SK-N-SH (cell line): ENCODE measurements at regions not wholly inside any gene's neighbourhood (a gene's known extent, or its start where the extent isn't known, plus 50 kb on each side); places are given as distances from the start of the nearest gene placed in this dataset.

ENCODE experiments used
- CTCF ChIA-PET: fragments of 300-600, 350-600 bp; formaldehyde crosslinking; extraction: SDS; loops from one replicate; lab custom pipeline; 2021; lab: Yijun Ruan, JAX
- POLR2A ChIA-PET: fragments of 350-600 bp; sonication (Branson Sonifier 250); formaldehyde crosslinking; extraction: SDS; loops from one replicate; lab custom pipeline; 2020; ENCODE audit warnings: antibody characterized with exemption, inconsistent platforms; lab: Yijun Ruan, JAX
- DNase-seq: peaks from one replicate; pipeline ENCODE4 v3.0.0; 2012
- H2AFZ ChIP-seq: fragments of 200-600 bp; sonication (generic); 2 replicates; pipeline ENCODE4 v1.8.1; 2016; ENCODE audit warnings: antibody characterized with exemption, mild to moderate bottlenecking, low read depth
- H3F3A ChIP-seq: fragments of 200-600 bp; sonication (generic); replicated peaks from 2 replicates; pipeline ENCODE3; 2016; ENCODE audit warnings: antibody characterized with exemption, mild to moderate bottlenecking; ENCODE audit not compliant: insufficient read depth
- H3K27ac ChIP-seq, 2 experiments: fragments of 200-500 bp in 1 of 2; fragments of 200-600 bp in 1 of 2; sonication (Bioruptor generic) in 1 of 2; sonication (generic), shearing (Covaris generic) in 1 of 2; 2 replicates each; pipeline versions ENCODE4 v1.5.1 to v1.6.1; 2014 to 2016; ENCODE audit warnings: low read depth in 2 of 2, inconsistent platforms in 1 of 2, low read length in 1 of 2, mild to moderate bottlenecking in 1 of 2, mixed read lengths in 1 of 2
- H3K27me3 ChIP-seq: fragments of 200-600 bp; sonication (generic), shearing (Covaris generic); 2 replicates; pipeline ENCODE4 v1.6.1; 2016; ENCODE audit warnings: mixed run types; ENCODE audit not compliant: insufficient read depth
- H3K36me3 ChIP-seq, 2 experiments: fragments of 200-500 bp in 1 of 2; fragments of 200-600 bp in 1 of 2; sonication (Bioruptor generic) in 1 of 2; sonication (generic) in 1 of 2; replicated peaks in 1 of 2; 2 replicates each; pipeline versions ENCODE3 to v1.5.1; 2014 to 2016; ENCODE audit warnings: low read length in 1 of 2, mild to moderate bottlenecking in 1 of 2; ENCODE audit not compliant: insufficient read depth in 2 of 2, control insufficient read depth in 1 of 2
- H3K4me1 ChIP-seq, 2 experiments: fragments of 200-500 bp in 1 of 2; fragments of 200-600 bp in 1 of 2; sonication (Bioruptor generic) in 1 of 2; sonication (generic), shearing (Covaris generic) in 1 of 2; 2 replicates each; pipeline versions ENCODE4 v1.5.1 to v1.6.1; 2014 to 2016; ENCODE audit warnings: low read depth in 1 of 2, low read length in 1 of 2, mixed run types in 1 of 2; ENCODE audit not compliant: insufficient read depth in 2 of 2, control insufficient read depth in 1 of 2
- H3K4me2 ChIP-seq: fragments of 200-600 bp; sonication (generic), shearing (Covaris generic); 2 replicates; pipeline ENCODE4 v1.6.1; 2017; ENCODE audit warnings: mixed run types
- H3K4me3 ChIP-seq, 2 experiments: fragments of 200-500 bp in 1 of 2; fragments of 200-600 bp in 1 of 2; sonication (Bioruptor generic) in 1 of 2; sonication (generic), shearing (Covaris generic) in 1 of 2; 2 replicates each; pipeline versions ENCODE4 v1.5.1 to v1.8.1; 2014 to 2016; ENCODE audit warnings: low read depth in 2 of 2, inconsistent platforms in 1 of 2, low read length in 1 of 2, mild to moderate bottlenecking in 1 of 2, mixed read lengths in 1 of 2, moderate library complexity in 1 of 2
- H3K79me2 ChIP-seq: fragments of 200-600 bp; sonication (generic); 2 replicates; pipeline ENCODE4 v1.8.1; 2017; ENCODE audit warnings: mild to moderate bottlenecking; ENCODE audit not compliant: insufficient read depth
- H3K9ac ChIP-seq: fragments of 200-600 bp; sonication (generic); 2 replicates; pipeline ENCODE4 v1.6.1; 2017; ENCODE audit warnings: mixed run types
- H3K9me2 ChIP-seq: fragments of 200-600 bp; sonication (generic); 2 replicates; pipeline ENCODE4 v1.6.1; 2017; ENCODE audit warnings: mixed run types
- H3K9me3 ChIP-seq: fragments of 200-600 bp; sonication (generic); 2 replicates; pipeline ENCODE4 v1.6.1; 2017; ENCODE audit warnings: mixed run types, mild to moderate bottlenecking, moderate library complexity
- H4K20me1 ChIP-seq: fragments of 200-600 bp; sonication (generic); 2 replicates; pipeline ENCODE4 v1.6.1; 2017; ENCODE audit warnings: mild to moderate bottlenecking, mixed run types; ENCODE audit not compliant: insufficient read depth
- ELF1 ChIP-seq: IDR thresholded peaks from 2 replicates; pipeline ENCODE4 v1.4.0; 2012
- EP300 ChIP-seq, 2 experiments: IDR thresholded peaks; 2 replicates each; pipeline versions ENCODE4 v1.4.0 to v1.6.1; 2012; ENCODE audit warnings: borderline replicate concordance in 1 of 2, low read depth in 1 of 2, low read length in 1 of 2
- FOSL2 ChIP-seq: IDR thresholded peaks from 2 replicates; pipeline ENCODE4 v1.4.0; 2012; ENCODE audit warnings: low read depth, mild to moderate bottlenecking, moderate library complexity, borderline replicate concordance
- GABPA ChIP-seq: IDR thresholded peaks from 2 replicates; pipeline ENCODE4 v1.4.0; 2012; ENCODE audit warnings: low read depth, mild to moderate bottlenecking
- JUND ChIP-seq: IDR thresholded peaks from 2 replicates; pipeline ENCODE4 v1.4.0; 2012
- MEF2A ChIP-seq: IDR thresholded peaks from 2 replicates; pipeline ENCODE4 v1.4.0; 2012; ENCODE audit warnings: low read depth, borderline replicate concordance
- MXI1 ChIP-seq: IDR thresholded peaks from 2 replicates; pipeline ENCODE4 v1.6.1; 2012; ENCODE audit warnings: mild to moderate bottlenecking, low read depth, low read length, improper control_type of control experiment
- NFIC ChIP-seq: IDR thresholded peaks from 2 replicates; pipeline ENCODE4 v1.4.0; 2012; ENCODE audit warnings: borderline replicate concordance
- RAD21 ChIP-seq: IDR thresholded peaks from 2 replicates; pipeline ENCODE4 v1.6.1; 2012; ENCODE audit warnings: mild to moderate bottlenecking, low read length
- RFX5 ChIP-seq: IDR thresholded peaks from 2 replicates; pipeline ENCODE4 v1.6.1; 2012; ENCODE audit warnings: mild to moderate bottlenecking, improper control_type of control experiment, low read length
- RXRA ChIP-seq: IDR thresholded peaks from 2 replicates; pipeline ENCODE4 v1.4.0; 2012; ENCODE audit warnings: low read depth, mild to moderate bottlenecking, borderline replicate concordance
- SIN3A ChIP-seq: IDR thresholded peaks from 2 replicates; pipeline ENCODE4 v1.6.1; 2012; ENCODE audit warnings: low read depth, mild to moderate bottlenecking, low read length, moderate library complexity, borderline replicate concordance
- TAF1 ChIP-seq: IDR thresholded peaks from 2 replicates; pipeline ENCODE4 v1.6.1; 2012; ENCODE audit warnings: low read depth, mild to moderate bottlenecking, low read length, moderate library complexity, borderline replicate concordance
- TCF12 ChIP-seq: IDR thresholded peaks from 2 replicates; pipeline ENCODE4 v1.4.0; 2012
- TEAD4 ChIP-seq: IDR thresholded peaks from 2 replicates; pipeline ENCODE4 v1.4.0; 2012; ENCODE audit warnings: mild to moderate bottlenecking, borderline replicate concordance; ENCODE audit not compliant: insufficient read depth
- YY1 ChIP-seq: IDR thresholded peaks from 2 replicates; pipeline ENCODE4 v1.4.0; 2012; ENCODE audit warnings: low read depth, mild to moderate bottlenecking
- WGBS: methylation state at CpG from one replicate; pipeline ENCODE4 v1.1.6; 2017; ENCODE audit warnings: low lambda C conversion rate; 5-methylcytosine and 5-hydroxymethylcytosine counted together
- TF ChIP-seq, protein P1 (sequence below): fragments of 150-350 bp; IDR thresholded peaks from 2 replicates; pipeline ENCODE4 v1.6.1; 2017; ENCODE audit warnings: antibody characterized with exemption, low read length, low read depth, borderline replicate concordance
- TF ChIP-seq, protein P2 (sequence below): fragments of 150-350 bp; IDR thresholded peaks from 2 replicates; pipeline ENCODE4 v1.6.1; 2016; ENCODE audit warnings: mild to moderate bottlenecking, low read depth, low read length
- TF ChIP-seq, protein P3 (sequence below): IDR thresholded peaks from 2 replicates; pipeline ENCODE4; 2012
- TF ChIP-seq, protein P4 (sequence below): fragments of 200-600 bp; sonication (generic); IDR thresholded peaks from 2 replicates; pipeline ENCODE4 v1.6.1; 2017; ENCODE audit warnings: antibody characterized with exemption, mild to moderate bottlenecking, moderate library complexity
- TF ChIP-seq, protein P5 (sequence below): IDR thresholded peaks from 2 replicates; pipeline ENCODE4 v1.4.0; 2012; ENCODE audit warnings: low read depth, borderline replicate concordance

DNA sequence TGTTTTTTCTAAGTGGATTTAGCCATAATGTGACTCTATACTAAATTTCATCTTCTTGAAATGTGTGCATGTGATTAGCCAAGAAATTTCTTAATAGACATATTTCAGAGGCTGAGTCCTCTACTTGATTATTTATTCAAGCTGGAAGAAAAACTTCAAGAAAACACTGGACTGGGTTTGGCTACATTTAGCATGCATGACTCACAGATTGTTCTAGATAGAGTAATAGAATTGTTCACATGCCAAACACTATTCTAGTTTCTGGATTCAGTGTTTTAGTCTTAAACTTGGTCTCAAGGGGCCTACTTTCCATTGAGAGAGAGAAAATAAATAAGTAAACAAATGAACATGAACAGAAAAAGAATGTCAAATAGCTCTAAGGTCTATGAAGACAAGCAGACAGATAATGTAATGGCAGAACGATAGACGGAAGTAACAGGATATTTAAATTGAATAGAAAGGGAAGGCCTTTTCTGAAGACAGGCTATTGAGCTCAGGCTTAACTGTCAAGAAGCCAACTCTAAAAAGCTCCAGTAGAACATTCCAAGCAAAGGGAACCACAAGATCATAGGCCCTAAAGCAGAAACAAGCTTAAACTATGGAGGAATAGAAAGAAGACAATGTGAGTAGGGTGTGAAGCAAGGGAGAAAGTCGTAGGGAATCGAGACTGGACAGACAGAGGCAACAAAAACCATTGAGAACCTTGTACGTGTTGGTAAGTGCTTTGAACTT is 104.6 kb downstream of the TMEM144 start:
- no peaks in the 10 kb centered on the region for H4K20me1 ChIP-seq
- H3K4me1 ChIP-seq = peaks cover 0 to 16% of the 10 kb centered on the region in 2 experiments; a peak in 1 of 4 replicates
- H3K27ac ChIP-seq = peak overlapping the region in 1 of 2 experiments; percentile 91; a peak in 2 of 4 replicates
- DNase-seq = no peak
- H3K79me2 ChIP-seq = no peaks in the 10 kb centered on the region
- CTCF ChIA-PET = interaction anchor here (0.8 kb wide), 1 partner anchor 59 kb away, joined by 4 read pairs; no protein-coding TSS in a partner anchor
- TF ChIP-seq, protein P1, sequence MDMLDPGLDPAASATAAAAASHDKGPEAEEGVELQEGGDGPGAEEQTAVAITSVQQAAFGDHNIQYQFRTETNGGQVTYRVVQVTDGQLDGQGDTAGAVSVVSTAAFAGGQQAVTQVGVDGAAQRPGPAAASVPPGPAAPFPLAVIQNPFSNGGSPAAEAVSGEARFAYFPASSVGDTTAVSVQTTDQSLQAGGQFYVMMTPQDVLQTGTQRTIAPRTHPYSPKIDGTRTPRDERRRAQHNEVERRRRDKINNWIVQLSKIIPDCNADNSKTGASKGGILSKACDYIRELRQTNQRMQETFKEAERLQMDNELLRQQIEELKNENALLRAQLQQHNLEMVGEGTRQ = no peak
- TF ChIP-seq, protein P2, sequence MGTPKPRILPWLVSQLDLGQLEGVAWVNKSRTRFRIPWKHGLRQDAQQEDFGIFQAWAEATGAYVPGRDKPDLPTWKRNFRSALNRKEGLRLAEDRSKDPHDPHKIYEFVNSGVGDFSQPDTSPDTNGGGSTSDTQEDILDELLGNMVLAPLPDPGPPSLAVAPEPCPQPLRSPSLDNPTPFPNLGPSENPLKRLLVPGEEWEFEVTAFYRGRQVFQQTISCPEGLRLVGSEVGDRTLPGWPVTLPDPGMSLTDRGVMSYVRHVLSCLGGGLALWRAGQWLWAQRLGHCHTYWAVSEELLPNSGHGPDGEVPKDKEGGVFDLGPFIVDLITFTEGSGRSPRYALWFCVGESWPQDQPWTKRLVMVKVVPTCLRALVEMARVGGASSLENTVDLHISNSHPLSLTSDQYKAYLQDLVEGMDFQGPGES = no peak
- peak; percentile 63; the same call in 1 of the 2 replicates for TF ChIP-seq FOSL2
- TF ChIP-seq MEF2A = no peak
- peak; percentile 68 for TF ChIP-seq NFIC
- TF ChIP-seq RAD21 = no peak
- no peak for TF ChIP-seq RFX5
- no peak for TF ChIP-seq GABPA
- no peak for TF ChIP-seq ELF1
- TF ChIP-seq EP300 (IDR thresholded peaks at IDR 0.05; ENCODE audit: borderline replicate concordance in 1 of 2, low read depth in 1 of 2, low read length in 1 of 2) = peak in 1 of 2 experiments; percentile 52; a peak in 2 of 4 replicates
- TF ChIP-seq RXRA = no peak
- TF ChIP-seq SIN3A = no peak
- TF ChIP-seq JUND = peak; percentile 74
- TF ChIP-seq, protein P3, sequence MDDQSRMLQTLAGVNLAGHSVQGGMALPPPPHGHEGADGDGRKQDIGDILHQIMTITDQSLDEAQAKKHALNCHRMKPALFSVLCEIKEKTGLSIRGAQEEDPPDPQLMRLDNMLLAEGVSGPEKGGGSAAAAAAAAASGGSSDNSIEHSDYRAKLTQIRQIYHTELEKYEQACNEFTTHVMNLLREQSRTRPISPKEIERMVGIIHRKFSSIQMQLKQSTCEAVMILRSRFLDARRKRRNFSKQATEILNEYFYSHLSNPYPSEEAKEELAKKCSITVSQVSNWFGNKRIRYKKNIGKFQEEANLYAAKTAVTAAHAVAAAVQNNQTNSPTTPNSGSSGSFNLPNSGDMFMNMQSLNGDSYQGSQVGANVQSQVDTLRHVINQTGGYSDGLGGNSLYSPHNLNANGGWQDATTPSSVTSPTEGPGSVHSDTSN = peak; percentile 12; the same call in 1 of the 2 replicates
- no peak for TF ChIP-seq YY1
- TF ChIP-seq, protein P4, sequence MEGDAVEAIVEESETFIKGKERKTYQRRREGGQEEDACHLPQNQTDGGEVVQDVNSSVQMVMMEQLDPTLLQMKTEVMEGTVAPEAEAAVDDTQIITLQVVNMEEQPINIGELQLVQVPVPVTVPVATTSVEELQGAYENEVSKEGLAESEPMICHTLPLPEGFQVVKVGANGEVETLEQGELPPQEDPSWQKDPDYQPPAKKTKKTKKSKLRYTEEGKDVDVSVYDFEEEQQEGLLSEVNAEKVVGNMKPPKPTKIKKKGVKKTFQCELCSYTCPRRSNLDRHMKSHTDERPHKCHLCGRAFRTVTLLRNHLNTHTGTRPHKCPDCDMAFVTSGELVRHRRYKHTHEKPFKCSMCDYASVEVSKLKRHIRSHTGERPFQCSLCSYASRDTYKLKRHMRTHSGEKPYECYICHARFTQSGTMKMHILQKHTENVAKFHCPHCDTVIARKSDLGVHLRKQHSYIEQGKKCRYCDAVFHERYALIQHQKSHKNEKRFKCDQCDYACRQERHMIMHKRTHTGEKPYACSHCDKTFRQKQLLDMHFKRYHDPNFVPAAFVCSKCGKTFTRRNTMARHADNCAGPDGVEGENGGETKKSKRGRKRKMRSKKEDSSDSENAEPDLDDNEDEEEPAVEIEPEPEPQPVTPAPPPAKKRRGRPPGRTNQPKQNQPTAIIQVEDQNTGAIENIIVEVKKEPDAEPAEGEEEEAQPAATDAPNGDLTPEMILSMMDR = no peak
- TF ChIP-seq, protein P5, sequence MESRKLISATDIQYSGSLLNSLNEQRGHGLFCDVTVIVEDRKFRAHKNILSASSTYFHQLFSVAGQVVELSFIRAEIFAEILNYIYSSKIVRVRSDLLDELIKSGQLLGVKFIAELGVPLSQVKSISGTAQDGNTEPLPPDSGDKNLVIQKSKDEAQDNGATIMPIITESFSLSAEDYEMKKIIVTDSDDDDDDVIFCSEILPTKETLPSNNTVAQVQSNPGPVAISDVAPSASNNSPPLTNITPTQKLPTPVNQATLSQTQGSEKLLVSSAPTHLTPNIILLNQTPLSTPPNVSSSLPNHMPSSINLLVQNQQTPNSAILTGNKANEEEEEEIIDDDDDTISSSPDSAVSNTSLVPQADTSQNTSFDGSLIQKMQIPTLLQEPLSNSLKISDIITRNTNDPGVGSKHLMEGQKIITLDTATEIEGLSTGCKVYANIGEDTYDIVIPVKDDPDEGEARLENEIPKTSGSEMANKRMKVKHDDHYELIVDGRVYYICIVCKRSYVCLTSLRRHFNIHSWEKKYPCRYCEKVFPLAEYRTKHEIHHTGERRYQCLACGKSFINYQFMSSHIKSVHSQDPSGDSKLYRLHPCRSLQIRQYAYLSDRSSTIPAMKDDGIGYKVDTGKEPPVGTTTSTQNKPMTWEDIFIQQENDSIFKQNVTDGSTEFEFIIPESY = no peak
- peak; percentile 37; the same call in 1 of the 2 replicates for TF ChIP-seq TEAD4
- no peak for TF ChIP-seq TAF1
- no peak for TF ChIP-seq MXI1
- peak; percentile 66 for TF ChIP-seq TCF12
- peak overlapping the region; percentile 20; the same call in 1 of the 2 replicates for H3K4me2 ChIP-seq
- H3K27me3 ChIP-seq = no peaks in the 10 kb centered on the region
- WGBS = 56% methylated on average over 5 of the region's 5 CpGs
- H2AFZ ChIP-seq = peak overlapping the region; percentile 79; the same call in 1 of the 2 replicates
- no peaks in the 10 kb centered on the region for H3K36me3 ChIP-seq
- POLR2A ChIA-PET = no interaction called here
- peak overlapping the region; percentile 1; the same call in 1 of the 2 replicates for H3K9ac ChIP-seq
- peaks cover 18% of the 10 kb centered on the region for H3F3A ChIP-seq
- no peak overlapping the region for H3K4me3 ChIP-seq
- no peaks in the 10 kb centered on the region for H3K9me3 ChIP-seq
- no peaks in the 10 kb centered on the region for H3K9me2 ChIP-seq
